ENCODE measurements at regions not wholly inside any gene's neighbourhood (a gene's known extent, or its start where the extent isn't known, plus 50 kb on each side); places are given as distances from the start of the nearest gene placed in this dataset.

DNA sequence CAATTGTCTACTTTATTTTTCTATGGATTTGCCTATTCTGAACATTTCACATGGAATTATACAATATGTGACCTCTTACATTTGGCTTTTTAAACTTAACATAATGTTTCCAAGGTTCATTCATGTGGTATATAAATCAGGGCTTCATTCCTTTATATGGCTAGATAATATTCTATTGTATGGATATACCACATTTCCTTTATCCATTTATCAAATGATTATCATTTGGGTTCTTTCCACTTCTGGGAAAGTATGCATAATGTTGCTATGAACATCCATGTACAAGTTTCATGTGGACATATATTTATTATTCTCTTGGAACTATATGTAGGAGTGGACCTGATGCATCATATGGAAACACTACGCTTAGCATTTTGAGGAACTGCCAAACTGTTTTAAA is 99.7 kb upstream of the NCKAP5 start:
- DNase-seq: no peak

DNA sequence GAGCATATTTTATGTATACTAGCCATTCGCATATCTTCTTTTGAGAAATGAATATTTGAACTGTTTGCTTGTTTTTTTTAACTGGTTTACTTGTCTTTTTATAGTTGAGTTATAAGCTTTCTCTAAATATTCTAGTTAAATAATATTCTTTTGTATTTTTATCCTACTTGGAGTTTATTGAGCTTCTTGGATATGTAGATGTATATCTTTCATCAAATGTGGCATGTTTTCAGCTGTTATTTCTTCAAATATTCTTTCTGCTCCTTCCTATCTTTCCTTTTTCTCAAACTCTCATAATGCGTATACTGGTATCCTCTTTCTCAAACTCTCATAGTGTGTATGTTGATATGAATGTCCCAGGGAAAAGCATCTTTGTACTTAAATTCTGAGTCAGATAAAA is 100.3 kb upstream of the NCKAP5 start:
- no peak for DNase-seq

DNA sequence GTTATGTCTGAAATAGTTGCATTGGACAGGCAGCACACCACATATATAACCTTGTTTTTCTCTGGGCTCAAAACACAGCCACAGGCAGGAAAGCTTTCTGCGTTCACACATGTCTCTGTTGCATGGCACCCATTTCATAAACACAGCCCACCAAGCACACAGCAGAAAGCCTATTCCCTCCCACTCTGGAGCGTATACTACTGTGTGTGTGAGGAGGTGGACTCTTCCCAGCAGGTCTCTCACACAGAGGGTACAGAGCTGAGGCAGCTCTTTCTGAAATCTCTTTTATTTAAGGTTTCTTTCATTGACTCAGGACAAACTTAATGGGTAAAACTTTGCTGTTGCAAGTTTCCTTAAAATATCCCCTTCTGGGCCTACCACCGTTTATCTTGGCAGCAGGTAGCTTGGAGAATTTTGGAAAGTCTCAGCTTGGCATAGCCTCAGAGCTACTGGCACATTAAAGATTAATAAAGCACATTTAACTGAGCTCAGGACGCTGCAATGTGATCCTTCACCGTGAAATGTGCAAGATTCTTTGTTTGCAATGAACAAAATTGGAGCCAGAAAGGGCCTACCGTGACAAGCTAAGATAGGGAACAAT is 105.1 kb upstream of the NCKAP5 start:
- no peak for DNase-seq

DNA sequence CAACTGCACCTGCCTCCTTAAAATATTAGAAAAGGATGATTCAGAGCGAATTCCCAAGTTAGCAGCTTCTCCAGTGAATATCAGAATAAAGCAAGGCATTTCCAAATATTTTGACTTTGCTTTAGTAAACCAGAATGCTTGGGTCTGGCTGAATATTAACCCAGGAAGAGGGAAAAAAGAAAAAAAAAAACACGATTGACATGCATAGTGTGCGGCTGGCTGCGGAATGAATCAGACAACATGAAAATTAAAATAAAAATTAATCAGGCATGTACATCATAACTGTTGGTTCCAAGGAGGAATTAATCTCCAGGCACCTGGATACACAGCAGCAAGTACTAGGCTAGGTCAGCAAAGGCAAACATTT is 105.8 kb upstream of the NCKAP5 start:
- DNase-seq: no peak

DNA sequence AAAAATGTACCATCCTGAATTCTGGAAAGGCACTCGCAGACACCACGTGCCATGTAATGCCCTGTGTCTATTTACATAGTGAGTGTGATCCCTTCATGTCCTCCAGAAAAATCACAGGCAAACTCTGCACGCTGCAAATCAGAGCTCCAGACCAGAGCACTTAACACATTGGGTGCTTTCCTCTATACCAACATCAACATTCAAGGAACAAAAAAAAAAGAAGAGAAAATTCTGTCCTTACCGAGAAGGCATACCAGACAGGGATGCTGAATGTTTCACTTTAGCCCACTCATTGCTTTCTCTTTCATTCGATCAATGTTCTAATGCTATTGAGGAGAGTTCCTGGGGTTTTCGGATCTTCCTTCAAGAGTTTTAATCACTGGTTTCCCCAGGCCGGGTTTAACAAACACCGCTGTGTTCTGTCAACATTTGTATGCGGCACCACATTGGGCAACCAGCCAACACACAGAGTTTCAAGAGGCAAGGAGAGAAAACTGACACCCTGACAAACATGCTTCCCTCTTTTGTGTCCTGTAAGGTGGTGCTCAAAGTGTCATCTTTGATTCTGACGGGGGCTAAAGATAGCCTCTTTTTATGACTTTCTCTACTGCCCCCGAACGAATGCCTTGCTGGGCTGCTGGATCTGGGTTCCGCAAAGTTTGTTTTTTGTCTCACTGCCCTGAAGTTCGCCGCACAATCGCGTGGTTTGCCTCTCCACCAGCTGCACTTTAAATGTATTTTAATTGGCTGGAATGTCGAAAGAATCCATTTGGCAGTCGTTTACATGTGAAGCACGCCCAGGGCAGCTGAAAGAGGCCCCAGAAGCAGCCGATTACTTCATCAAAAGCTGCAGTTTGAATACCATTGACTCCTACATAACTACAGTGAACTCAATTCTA is 106.4 kb upstream of the NCKAP5 start:
- DNase-seq: peak; percentile 96

DNA sequence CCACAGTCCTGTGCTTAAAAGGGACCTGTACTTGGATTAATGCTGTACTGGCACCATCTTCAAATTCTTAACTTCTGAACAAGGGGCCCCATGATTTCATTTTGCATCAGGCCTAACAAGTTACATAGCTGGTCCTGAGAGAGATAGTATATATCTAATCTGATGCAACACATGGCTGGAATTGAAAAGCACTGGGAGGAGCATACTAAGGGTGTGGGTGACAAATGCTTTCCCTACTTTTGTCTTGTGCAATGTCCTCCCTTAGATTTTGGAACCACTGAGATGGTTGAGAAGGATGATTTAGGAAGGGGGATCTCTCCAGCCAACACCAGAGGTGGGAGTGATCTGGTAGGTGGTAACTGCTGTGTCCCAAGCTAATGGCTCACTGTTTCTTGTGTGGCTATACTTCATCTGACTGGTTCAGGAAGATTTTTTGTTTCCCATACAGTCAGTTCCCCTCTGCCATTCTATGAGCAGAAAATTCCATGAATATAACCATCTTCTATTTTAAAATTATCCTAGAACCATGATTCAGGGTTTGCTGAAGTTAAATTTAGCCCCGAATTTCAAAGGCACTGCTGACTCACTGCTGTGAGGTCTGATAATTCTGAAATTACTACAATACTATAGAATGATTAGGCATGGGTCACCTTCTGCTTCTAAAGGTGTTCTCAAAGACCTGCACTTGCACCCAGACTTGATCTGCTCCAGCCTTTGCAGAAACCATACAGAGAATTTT is 108.3 kb upstream of the NCKAP5 start:
- peak; percentile 90 for DNase-seq

DNA sequence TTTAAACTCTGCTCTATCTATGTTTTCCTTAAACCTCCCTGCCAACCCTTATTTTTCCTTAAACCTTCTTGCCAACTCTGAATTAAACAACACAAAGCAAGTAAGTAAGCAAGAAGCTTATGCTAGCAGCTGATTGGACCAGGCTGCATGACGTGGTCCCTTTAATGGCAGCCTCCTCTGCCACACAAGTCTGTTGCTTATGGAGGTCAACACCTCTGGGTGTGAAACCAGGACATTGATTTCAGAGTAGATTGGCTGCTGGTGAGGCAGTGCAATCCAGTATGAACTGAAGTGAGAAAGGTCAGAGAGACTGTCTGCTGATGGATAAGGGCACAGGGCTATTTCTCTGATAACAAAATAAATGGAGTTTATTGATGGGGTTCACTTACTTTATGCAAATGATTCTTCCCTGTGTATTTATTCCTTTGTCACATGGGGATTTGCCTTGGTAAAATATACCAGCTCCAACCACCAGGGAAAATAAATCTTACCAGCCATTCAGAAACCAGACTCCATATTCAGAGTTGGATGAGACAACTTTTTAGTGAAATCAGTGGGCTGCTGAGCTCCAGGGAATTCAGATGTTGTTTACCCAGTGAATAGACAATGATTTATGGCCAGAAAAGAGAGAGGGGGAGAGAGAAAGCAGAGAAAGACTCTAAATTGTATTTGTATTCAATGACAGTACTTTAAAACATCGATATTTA is 112.2 kb upstream of the NCKAP5 start:
- DNase-seq: no peak

DNA sequence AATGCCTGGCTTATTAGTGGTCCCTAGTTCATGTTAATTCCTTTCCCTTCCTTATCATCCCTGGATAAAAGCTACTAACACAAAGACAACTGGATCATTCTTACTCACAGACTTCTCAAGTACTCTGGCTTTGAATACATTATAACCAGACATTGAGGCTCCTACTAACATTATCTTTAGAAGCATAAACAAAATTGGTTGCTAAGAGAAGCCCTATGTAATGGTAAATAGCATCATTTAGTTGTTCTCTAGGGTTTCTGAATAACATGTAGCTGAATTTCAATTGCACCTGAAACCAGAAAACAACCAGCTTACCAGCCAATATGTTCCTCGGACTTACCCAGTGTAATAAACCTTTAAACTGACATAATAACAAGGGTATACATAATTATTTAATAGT is 114.1 kb upstream of the NCKAP5 start:
- DNase-seq: no peak

DNA sequence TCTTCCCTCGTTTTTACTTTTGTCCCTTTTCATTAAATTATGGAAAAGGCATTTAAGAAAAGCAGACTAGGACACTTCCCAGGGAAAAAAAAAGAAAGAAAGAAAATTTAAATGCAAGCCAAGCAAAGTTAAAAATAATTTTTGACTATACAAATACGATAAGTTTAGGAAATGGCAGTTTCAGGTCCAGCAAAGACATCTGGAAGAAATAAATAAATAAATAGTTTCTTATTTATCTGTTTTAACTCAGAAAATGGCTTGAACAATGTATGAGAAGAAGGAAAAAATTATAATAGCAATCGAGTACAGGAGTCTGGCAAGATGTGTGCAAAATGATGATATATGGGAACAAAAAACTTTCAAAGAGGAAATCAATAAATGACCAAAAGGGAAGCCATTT is 114.6 kb upstream of the NCKAP5 start:
- DNase-seq: no peak

DNA sequence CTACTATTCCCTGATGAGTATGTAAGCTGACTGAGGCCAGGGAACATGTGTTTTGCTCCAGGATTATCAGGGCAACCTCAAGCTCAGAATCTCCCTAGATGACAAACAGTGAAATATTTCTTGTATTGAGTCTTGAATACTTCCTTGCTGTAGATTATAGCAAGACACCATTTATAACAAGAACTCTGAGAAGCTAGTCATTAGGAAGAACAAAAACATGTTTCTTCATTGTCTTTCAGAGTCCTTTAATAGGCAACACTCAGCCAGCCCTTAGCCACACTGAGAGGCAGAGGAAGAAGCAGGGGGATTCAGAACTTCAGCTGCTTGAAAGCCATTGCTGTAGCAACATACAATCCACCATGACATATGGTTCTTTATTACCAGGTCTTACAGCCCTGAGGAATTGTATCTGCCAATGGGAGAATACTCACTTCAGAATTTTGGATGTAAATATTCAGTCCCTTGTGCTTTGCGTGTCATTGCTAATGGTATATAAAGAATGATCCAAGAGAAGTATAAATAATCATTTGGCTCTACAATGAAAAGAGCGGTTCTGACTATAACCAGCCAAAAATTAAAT is 117.5 kb upstream of the NCKAP5 start:
- no peak for DNase-seq

DNA sequence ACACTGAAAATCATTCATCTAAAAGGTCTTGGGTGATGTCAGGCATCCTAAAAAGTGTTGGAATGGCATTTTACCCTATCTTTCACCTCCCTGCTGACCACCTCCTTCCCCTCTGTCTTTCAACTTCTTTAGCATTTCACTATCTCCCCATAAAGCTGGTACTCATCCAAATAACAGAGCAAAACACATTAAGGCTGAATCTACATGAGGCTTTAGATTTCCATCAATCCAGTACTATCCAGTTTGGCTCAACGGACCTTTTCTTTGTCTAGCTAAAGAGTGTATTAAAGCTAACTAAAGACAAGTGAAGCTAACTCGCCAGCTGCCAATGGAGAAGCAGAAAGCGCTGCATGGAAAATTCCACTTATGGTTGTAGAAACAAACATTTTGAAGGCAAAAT is 122.5 kb upstream of the NCKAP5 start:
- no peak for DNase-seq

DNA sequence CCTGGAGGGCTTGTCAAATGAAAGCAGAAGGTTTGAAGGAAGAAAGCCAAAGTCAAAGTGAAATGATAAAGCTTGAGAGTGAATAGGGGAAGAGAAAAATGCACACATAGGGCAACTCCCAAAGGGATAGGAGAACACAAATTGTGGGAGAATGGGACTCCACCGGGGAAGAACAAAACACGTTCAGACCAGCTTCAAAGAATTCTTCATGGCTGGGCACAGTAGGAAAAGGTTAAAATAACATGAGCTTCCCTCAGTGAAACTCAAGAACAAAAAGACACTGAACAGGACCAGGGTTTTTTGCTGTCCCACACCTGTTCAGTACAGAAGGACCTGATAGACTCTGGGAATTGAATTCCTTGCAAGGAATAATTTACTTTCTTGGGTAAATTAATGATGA is 123.1 kb upstream of the NCKAP5 start:
- no peak for DNase-seq

DNA sequence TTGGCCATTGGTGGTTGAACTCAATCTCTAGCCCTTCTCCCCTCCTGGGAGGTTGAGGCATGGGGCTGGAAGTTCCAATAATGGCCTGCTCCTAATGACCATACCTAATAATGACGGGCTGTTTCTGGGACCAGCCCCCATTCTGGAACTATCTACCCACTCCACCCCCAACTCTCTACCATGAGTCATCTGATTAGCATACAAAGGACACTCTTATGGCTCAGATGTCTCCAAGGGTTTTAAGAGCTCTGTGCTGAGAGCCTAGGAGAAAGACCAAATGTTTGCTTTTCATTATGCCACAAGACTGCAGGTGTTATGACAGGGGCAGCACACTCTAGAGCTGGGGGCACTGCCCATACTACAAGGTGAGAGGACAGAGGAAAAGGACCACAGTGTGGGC is 137.0 kb upstream of the NCKAP5 start:
- DNase-seq: no peak

DNA sequence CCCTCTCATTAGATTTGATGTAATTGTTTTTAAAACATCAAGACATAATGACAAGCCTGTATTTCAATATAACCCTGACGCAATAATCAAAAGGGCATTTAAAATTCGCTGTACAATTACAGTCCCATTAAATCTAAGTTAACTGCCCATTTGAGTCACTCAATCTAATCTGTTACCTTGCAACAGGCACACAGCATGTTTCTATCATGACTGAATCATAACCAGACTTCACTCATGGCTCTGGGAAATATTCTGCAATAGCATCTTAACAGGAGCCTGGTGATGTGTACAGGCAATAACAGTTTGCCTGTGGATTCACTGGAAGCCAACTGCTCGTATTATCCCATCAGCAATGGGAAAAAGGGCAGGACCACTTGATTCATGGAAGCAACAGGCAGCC is 142.3 kb upstream of the NCKAP5 start:
- peak; percentile 51 for DNase-seq

DNA sequence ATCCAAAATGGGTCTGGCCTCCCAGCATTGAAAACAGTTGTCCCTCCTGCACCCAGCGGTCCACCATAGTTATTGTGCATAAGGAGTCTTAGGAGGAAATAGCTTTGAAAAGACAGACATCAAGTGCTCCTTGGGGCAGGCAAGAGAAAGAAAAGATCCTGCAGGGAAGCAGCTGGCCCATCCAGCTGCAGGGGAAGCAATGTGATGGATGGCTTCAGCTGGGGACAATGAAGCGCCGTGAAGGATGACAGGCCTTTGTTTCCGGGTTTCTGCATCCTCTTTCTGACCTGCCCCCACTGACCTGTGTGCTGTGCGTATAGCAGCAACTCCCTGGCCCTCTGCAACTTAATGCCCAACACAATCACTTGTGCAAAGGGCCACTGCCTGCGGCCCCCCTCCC is 142.9 kb upstream of the NCKAP5 start:
- DNase-seq: no peak

DNA sequence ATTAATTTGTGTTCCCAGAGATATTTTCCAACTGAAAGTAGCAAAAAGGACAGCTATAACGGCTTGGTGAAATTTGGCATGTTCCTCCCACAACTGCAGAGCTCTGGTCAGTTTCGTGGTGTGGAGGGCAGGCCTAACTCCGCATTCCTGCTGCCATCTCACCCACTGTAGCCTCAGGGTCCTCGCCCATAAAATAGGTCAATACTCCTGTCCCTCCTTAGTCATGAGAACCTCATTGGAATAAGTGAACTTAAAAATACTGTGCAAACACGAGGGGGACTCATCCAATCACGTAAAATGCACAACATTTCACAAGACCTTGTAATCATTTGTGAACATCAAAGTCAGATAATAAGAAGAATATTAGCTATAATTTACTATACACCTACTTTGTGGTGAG is 143.5 kb upstream of the NCKAP5 start:
- DNase-seq: no peak

DNA sequence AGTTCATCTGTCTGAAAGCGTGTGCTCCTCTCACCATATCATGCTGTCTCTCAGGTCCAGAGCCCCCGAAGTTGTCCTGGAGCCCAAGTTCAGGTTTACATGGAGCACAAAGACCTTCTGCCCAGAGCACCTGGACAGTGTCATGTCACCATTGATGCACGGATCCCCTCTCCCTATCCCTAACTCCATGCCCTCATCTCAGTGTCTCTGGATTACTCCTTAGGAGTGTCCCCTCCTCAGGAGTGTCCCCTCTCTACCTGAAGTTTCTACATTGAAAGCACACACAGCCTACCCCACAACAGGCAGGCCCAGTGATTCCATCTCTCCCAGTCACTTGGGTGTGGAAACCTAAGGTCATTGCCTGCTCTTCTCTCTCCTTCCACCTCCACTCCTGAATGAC is 144.1 kb upstream of the NCKAP5 start:
- DNase-seq: no peak

DNA sequence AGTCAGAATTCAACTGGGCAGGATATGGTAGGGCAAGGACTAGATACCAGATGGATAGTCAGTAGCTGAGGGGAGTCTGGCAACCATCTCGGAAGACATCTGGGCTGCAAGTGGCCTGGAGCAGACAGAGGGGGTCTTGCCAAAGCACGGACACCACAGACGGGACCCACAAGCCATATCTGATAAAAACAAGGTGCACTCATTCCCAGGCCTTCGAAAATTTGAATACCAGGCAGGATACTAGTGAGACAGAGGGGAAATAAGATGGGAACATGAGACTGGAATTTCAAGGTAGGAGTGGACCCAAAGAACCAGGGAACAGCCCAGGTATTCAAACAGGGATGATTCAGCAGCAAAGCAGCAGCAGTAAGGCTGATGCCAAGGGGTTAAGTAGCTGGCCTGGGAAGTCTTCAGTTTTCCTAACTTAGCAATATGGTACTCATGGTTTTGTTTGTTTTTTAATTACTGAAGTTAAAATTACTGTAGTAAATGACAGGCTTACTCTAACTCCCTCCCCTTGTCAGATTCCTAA is 144.9 kb upstream of the NCKAP5 start:
- no peak for DNase-seq

DNA sequence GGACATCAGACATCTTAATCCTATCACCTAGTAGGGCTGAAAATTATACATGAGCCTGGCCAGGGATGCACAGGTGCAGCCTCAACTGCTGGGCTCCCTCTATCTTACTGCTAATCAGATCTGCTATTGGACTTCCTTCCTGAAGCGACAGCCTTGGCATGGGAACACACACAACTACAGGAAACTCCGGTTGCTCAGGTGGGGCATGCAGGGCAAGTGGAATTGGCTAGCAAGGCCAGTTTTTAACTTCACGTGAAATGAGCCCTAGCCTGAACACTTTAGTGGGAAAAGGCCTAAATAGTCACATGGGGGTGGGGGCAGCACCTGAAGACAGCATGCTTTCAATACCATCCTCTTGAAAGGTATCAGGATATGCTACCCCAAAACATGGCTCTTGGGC is 147.9 kb upstream of the NCKAP5 start:
- DNase-seq: no peak

DNA sequence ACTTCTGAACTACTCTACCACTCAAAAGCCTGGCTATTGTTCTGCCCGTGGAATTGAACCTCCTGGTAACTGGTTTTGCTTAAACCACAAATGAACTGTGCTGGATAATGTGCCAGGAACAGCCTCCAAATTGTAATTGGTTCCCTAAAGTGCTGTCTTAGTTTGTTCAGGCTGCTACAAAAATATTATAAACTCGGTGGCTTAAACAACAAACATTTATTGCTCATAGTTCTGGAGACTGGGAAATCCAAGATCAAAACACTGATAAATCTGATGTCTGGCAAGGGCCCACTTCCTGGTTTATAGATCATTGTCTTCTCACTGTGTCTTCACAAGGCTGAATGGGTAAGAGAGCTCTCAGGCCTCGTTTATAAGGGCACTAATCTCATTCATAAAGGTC is 149.2 kb upstream of the NCKAP5 start:
- DNase-seq: peak; percentile 29

DNA sequence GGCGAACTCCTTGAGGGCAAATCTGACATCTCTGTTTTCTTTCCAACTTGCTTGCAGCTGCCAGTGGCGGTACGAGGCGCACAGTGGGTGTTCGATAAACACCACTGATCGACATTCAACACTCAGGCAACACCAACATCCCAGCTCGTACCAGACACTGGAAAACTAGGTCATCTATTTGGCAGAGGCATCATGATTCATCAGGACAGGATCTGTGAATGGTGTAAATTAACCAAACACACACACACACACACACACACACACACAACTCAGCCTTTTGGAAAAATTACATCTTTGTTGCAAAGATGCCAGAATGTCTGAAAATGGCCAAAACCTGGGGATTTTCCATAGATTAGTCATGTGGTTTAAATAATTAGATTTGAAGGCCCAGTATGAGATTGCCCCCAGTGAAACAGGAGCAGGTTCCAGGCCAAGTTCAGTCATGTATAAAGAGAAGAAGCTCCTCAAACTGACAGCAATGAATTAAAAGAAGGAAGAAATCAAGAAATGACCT is 150.5 kb upstream of the NCKAP5 start:
- peak; percentile 97 for DNase-seq

DNA sequence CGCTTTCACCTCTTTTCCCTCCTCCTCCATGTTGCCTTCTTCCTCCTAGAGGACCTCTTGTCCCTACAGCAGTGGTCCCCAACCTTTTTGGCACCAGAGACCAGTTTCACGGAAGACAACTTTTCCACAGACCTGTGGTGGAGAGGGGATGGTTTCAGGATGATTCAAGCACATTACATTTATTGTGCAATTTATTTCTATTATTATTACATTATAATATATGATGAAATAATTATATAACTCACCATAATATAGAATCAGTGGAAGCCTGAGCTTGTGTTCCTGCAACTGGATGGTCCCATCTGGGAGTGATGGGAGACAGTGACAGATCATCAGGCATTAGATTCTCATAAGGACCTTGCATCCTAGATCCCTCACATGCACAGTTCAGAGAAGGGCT is 152.2 kb upstream of the NCKAP5 start:
- DNase-seq: no peak

Data from fibroblast of skin of abdomen (primary cell).